GM12864 (cell line): ENCODE measurements at regions not wholly inside any gene's neighbourhood (a gene's known extent, or its start where the extent isn't known, plus 50 kb on each side); places are given as distances from the start of the nearest gene placed in this dataset.

Experiments used
- DNase-seq: peaks from one replicate; pipeline ENCODE4 v3.0.0-alpha.2; 2011; ENCODE audit warnings: low read depth
- H3K4me3 ChIP-seq: 2 replicates; pipeline ENCODE4 v1.5.1; 2011; ENCODE audit warnings: mild to moderate bottlenecking, low read depth, low read length, control low read depth
- CTCF ChIP-seq: IDR thresholded peaks from 2 replicates; pipeline ENCODE4 v1.5.1; 2011; ENCODE audit warnings: low read depth, mild to moderate bottlenecking, moderate library complexity, low read length, control low read depth, inconsistent platforms; ENCODE audit errors: missing control alignments

GRCh38 chr4:22030307-22030706 lies 81.7 kb upstream of the KCNIP4 start:
- no peak for DNase-seq
- no peak for TF ChIP-seq CTCF
- H3K4me3 ChIP-seq, result no peak overlapping the region

- no peak overlapping the region for H3K4me3 ChIP-seq
- DNase-seq, result no peak
- no peak for TF ChIP-seq CTCF
Measured at GRCh38 chr4:22029803-22030202, 81.2 kb upstream of the KCNIP4 start.

GRCh38 chr4:22021106-22021505 lies 72.5 kb upstream of the KCNIP4 start:
- H3K4me3 ChIP-seq, result no peak overlapping the region
- DNase-seq, result no peak
- TF ChIP-seq CTCF, result no peak

- no peak for DNase-seq
- H3K4me3 ChIP-seq, result no peak overlapping the region
- no peak for TF ChIP-seq CTCF
Measured at GRCh38 chr4:22020129-22020528, 71.6 kb upstream of the KCNIP4 start.

GRCh38 chr4:22019676-22020075 lies 71.1 kb upstream of the KCNIP4 start:
- TF ChIP-seq CTCF, result no peak
- no peak for DNase-seq
- H3K4me3 ChIP-seq, result no peak overlapping the region

GRCh38 chr4:22014222-22014741 lies 65.7 kb upstream of the KCNIP4 start:
- TF ChIP-seq CTCF, result no peak
- no peak for DNase-seq
- no peak overlapping the region for H3K4me3 ChIP-seq

- no peak for DNase-seq
- no peak overlapping the region for H3K4me3 ChIP-seq
- no peak for TF ChIP-seq CTCF
Measured at GRCh38 chr4:22003878-22004277, 55.3 kb upstream of the KCNIP4 start.
